ENCODE measurements at regions not wholly inside any gene's neighbourhood (a gene's known extent, or its start where the extent isn't known, plus 50 kb on each side); places are given as distances from the start of the nearest gene placed in this dataset.
A peak's percentile ranks its signal among the peaks of the same experiment; 100 is the strongest.
"Not testable (repeated sequence)": the region's sequence is repeated elsewhere in the genome, so short reads cannot be mapped to it uniquely, and the experiment has no call there.

DNA sequence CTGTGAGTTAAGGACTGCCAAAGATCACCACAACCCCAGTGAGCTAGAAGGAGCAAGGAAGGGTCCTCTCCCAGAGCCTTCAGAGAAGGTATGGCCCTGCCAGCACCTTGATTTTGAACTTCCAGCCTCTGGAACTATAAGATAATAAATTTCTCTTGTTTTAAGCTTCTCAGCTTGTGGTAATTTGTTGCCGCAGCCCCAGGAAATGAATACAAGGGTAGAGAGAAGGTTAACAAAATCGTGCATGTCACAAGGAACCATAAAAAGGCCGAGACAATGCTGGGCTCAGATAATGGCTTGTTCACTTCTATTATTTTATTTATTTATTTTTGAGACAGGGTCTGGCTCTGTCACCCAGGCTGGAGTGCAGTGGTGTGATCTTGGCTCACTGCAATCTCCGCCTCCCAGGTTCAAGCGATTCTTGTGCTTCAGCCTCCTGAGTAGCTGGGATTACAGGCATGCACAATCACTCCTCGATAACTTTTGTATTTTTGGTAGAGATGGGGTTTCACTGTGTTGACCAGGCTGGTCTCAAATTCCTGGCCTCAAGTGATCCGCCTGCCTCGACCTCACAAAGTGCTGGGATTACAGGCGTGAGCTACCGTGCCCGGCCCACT lies 71.5 kb downstream of the WSB1 start:
- not testable (repeated sequence) for DNase-seq (ENCODE audit: low read depth in 2 of 2)

DNA sequence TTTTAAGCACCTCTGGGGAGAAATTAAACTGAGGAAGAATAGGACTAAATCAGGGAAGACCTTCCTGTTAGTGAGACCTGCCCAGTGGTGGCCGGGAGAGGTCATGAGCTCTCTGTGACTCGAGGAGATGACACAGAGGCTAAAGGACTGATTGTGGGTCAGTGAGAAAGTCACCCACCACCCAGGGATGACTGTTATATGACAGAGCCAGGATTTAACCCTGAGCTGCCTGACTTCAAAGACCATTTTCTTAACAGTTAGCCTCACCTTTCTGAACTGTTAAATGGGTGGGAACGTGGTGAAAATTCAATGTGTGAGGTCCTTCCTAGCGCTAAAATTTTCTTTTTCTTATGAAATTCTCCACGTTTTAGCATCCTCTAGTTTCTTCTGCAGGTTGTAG lies 72.5 kb downstream of the WSB1 start:
- DNase-seq (ENCODE audit: low read depth in 2 of 2), result no peak

DNA sequence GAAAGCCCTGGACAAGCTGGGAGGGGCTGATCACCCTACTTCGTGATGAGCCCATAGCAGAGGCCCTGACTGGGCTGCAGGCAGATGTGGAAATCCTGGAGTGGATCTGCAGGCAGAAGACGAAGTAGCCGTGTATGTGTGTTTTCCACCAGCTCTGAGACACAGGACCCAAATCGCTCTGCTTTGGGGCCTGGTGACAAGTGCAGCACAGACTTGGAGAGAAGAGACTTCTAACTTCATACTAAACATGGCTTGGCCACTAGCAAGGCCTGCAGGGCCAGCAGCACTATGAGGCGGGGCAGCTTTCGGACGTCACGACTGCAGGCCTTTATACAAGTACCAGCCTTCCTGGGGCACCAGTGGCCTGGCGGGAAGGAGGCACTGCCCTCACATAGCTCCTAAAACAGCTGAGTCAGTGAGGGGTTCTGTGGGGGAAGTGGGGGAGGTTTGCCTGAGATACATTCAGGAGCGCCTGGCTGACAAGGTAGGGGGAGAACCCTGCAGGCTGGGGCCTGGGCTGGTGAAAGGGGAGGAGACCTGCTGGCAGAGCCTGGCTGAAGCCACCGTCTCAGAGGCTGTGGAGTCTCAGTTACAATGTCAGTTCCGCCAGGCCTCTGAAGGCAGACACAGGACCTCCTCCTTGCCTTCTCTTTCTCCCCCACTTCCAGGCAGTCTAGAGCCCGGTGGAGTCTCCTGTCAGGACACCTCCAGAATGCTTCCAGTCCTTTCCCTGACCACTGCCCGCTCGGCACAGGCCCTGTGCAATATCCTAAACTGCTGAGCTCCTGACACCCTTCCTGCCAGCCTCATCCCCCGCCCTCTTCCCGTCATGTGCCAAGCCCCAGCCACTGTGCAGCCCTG lies 73.4 kb downstream of the WSB1 start:
- DNase-seq (ENCODE audit: low read depth in 2 of 2), result no peak

DNA sequence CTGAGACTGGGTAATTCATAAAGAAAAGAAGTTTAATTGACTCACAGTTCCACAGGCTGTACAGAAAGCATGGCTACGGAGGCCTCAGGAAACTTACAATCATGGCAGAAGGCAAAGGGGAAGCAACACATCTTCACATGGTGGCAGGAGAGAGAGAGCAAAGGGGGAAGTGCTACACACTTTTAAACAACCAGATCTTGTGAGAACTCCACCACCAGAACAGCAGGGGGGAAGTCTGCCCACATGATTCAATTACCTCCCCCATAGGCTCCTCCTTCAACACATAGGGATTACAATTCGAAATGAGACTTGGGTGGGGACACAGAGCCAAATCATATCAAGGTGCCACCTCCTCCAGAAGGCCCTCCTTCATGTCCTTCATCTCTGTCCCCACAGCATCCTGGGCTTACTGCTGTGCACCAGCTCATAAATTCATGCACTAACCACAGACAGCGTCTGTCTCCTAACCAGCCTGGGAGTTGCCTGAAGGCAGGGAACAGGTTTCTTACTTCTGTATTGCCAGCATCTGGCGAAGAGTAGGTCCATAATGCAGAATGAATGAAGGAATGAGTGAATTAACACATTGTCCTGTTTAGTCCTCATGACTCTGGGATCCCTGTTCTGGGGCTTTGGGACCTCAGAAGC lies 74.4 kb downstream of the WSB1 start:
- DNase-seq (ENCODE audit: low read depth in 2 of 2), result no peak

DNA sequence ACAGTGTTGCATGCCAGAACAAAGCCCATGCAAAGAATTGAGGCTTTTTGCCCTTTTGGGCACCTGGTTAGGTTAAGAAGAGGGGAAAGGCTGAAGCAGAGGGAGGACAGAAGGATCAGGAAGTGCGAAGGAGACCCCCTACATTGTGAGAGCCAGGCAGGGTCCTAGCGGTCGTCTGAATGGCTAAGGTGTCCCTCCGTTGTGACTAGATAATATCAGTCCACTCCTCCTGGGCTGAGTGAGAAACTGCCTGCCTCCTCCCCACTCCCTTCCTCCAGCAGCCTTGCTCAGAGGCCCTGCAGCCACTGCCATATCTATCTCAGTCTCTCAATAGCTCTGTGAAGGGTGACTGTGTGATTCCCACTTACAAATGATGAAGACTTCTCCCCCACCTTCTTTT lies 75.1 kb downstream of the WSB1 start:
- DNase-seq (ENCODE audit: low read depth in 2 of 2), result no peak

DNA sequence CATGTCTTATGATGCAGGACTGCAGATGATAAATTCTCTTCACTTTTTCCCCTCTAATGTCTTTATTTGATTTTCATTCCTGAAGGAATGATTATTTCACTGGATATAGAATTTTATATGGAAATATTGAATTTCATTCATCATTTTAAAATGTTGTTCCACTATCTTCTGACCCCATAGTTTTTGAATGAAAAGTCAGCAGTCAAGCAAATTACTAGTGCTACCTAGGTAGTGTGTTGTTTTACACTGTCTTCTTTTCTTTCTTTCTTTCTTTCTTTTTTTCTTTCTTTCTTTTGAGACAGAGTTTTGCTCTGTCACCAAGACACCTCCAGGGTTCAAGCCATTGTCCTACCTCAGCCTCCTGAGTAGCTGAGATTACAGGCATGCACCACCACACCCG lies 76.9 kb downstream of the WSB1 start:
- no peak for DNase-seq (ENCODE audit: low read depth in 2 of 2)

DNA sequence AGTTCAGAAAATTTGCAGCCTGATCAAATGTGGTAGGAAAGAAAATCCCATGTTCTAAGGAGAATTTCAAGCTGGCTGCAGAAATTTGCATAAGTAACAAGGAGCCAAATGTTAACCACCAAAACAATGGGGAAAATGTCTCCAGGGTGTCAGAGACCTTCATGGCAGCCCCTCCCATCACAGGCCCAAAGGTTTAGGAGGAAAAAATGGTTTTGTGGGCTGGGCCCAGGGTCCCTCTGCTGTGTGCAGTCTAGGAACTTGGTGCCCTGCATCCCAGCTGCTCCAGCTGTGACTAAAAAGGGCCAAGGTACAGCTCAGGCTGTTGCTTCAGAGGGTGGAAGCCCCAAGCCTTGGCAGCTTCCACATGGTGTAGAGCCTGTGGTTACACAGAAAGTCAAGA lies 79.8 kb downstream of the WSB1 start:
- DNase-seq (ENCODE audit: low read depth in 2 of 2), result not testable (repeated sequence)

DNA sequence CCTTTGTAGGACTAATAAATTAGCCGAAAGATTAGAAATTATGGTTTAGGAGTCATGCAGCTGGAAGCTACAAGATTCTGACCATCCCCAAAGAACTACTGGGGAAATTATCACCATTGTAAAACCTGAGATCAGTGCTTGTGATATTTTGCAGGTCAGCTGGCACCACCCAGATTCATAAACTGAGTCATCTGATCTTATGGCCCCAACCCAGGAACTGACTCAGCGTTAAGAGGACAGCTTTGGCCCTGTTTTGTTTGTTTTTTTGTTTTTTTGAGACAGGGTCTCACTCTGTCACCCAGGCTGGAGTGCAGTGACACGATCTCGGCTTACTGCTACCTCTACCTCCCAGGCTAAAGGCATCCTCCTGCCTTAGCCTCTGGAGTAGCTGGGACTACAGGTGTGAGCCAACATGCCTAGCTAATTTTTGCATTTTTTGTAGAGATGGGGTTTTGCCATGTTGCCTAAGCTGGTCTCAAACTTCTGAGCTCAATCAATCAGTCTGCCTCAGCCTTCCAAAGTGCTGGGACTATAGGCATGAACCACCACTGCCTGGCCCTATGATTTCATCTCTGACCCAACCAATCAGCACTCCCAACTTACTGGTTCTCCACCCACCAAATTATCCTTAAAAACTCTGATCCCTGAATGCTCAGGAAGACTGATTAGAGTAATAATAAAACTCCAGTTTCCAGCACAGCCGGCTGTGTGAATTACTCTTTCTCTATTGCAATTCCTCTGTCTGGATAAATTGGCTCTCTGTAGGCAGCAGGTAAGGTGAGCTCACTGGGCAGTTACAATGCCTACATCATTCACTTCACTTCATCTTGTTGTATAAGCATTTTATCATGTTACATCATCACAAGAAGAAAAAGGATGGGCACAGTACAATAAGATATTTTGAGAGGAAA lies 79.4 kb upstream of the KSR1 start:
- no peak for DNase-seq (ENCODE audit: low read depth in 2 of 2)

DNA sequence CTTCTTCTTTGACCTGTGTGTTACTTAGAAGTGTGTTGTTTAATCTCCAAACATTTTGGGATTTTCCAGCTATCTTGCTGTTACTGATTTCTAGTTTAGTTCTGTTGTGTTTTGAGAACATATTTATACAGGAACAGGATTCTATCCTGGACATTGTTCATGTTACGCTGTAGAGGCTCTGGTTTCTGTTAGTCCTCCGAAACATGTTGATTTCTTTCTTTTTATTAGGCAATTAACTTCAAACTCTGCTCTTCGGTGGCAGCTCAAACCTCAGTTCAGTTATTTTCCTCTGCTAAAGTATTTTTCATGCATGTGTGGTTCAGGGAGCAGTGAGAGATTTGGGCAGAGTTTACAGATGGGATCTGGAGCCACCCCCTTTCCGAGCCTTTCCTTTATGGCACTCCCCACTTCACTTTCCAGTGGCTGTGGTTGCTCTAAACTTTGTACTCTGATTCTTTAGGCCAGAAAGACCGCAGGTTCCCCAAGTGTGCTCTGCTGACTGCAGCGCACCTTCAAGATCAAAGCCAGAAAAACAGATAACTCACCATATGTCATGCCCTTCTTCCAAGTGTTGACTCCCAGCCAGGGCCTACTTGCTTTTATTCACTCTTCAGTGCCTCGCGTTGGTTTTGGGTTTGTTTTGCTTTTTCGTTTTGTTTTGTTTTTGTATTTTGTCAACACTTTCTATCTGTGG lies 77.6 kb upstream of the KSR1 start:
- DNase-seq (ENCODE audit: low read depth in 2 of 2), result no peak

DNA sequence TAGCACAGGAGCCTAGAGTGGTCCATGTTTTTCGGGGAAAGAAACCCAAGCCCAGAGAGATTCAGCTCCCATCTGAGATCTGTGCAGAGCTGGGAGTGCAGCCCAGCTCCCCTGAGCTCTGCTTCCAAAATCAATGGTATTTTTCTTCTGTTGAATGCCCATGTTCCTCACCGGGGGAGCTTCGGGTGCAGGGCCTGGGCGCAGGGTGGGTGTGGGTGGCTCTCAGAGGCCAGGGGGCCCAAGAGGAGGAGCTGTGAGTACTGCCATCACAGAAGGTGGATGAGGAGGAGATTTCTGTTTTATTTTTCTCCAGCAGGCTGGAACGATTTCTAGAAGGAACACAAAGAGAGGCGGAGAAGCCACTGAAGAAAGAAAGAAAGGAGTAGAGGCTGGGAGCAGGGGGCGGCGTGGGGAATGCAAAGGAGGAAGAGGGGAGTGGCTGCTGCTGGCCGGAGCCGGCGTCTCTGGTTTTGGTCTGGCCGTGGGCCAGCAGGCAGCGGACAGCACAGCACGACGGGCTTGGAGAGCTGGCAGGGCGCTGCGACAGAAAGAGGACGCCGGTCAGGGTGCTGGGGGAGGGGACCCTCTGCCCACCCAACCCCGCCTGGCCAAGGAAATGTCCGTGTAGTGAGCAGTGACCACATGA lies 76.2 kb upstream of the KSR1 start:
- DNase-seq (ENCODE audit: low read depth in 2 of 2), result no peak

DNA sequence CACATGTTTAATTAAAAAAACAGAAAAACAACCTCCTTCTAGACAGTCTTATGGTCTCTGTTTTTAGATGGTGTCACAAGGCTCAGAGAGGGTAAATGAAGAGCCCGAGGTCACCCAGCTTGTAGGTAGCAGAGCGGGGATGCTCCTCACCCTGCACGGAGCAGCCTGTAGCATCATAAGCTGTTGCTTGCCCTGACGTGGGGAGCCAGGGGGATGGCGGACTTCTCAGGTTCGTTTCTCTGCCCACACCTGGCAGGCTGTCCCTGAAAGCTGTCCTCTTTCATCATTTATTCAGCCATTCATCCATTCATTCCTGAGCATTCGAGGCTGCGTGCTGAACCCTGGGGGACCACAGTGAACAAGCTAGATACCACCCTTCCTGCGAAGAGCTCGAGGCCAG lies 75.7 kb upstream of the KSR1 start:
- no peak for DNase-seq (ENCODE audit: low read depth in 2 of 2)

DNA sequence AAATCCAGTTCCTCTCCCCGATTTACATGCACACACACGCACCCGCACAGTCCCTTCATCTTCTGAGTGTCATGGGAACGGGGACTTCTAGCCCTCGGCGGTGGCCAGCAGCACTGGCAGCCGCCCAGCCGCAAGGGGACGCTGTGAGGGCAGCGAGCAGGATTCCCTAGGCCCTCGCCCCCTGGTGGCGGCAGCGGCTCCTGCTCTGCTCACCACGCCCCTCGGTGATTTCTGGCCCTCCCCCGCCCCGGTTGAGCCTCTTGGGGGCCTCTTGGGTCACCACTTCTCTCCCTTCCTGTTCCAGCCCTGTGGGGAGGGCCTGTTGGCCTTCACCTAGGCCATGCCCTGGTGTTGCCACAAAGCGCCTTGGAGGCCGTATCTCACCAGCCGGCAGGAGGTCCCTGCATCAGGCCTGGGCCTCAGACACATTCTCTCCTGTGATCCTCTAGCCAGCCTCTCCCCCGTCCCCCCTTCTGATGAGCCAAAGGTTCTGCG lies 75.2 kb upstream of the KSR1 start:
- peak; percentile 58 to 80 for DNase-seq (ENCODE audit: low read depth in 2 of 2)

DNA sequence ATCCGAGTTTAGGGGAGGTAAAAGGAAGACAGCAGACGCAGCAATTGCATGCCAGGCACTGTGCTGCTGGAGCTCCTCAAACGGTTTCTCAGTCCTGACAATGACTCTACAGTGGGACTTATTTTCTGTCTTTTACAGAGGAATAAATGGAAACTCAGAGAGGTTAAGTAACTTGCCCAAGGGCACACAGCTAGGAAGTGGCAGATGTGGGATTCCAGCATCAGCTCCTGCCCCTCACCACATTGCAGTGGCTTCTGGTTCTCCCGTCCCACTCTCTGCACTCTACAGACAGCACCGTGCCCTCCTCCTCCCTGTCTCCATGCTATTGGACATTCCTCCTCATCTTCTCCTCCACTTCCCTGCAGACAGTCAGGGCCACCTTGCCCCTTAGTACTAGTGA lies 74.2 kb upstream of the KSR1 start:
- no peak for DNase-seq (ENCODE audit: low read depth in 2 of 2)

DNA sequence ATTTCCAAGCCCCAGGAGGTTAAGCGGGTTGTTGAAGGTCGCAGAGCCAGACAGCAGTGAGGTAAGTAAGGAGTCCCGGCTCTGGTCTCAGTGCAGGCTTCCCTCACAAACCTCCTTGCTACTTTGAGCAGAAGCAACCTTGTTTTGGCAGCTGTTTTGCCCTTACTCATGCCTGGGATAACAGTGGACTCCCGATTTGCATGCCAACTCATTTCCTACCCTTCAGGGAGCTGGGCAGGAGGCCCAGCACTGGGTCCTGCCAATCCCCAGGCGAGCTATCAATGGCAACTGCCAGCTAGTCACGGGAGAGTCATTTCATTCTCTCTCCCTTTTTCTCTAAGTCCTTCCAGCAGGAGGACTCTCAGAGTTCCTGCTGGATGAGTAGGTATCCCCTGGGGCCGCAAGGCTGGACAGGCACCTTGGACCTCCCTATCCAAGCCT lies 72.0 kb upstream of the KSR1 start:
- no peak for DNase-seq (ENCODE audit: low read depth in 2 of 2)

DNA sequence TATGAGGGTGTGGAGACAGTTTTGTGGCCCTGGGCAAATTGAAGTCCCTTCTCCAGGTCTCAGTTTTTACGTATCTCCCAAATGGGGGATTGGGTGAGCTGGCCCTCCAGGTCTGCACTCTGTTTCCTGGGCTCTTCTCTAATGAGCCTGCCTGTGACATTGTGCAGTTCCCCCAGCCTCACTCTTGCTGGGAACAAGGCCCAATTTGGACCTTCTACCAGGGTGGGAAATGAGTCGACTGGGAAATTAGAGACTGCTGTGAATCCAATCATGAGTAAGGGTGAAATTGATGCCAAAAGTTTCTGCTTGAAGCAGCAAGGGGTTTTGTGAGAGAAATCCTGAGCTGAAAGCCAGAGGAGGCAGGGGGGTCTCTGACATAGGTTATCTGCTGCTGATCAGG lies 71.5 kb upstream of the KSR1 start:
- DNase-seq (ENCODE audit: low read depth in 2 of 2), result no peak

DNA sequence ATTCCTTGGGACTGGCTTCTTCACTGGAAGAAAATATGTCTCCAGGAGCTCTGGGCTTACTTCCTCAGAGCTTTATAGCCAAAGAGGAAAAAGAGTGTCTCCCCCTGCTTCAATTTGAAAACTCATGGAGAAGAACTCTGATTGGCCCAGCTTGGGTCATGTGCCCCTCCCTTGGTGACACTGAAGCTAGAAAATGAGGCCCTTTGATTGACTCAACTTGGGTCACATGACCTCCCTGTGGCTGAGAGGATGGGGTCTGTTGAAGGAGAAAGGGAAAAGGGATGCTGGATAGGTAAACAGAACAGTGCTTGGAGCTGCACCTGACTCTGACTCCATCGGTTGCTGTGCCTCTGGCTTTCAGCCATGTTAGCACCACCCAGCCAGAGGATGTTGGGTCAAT lies 70.6 kb upstream of the KSR1 start:
- no peak for DNase-seq (ENCODE audit: low read depth in 2 of 2)

DNA sequence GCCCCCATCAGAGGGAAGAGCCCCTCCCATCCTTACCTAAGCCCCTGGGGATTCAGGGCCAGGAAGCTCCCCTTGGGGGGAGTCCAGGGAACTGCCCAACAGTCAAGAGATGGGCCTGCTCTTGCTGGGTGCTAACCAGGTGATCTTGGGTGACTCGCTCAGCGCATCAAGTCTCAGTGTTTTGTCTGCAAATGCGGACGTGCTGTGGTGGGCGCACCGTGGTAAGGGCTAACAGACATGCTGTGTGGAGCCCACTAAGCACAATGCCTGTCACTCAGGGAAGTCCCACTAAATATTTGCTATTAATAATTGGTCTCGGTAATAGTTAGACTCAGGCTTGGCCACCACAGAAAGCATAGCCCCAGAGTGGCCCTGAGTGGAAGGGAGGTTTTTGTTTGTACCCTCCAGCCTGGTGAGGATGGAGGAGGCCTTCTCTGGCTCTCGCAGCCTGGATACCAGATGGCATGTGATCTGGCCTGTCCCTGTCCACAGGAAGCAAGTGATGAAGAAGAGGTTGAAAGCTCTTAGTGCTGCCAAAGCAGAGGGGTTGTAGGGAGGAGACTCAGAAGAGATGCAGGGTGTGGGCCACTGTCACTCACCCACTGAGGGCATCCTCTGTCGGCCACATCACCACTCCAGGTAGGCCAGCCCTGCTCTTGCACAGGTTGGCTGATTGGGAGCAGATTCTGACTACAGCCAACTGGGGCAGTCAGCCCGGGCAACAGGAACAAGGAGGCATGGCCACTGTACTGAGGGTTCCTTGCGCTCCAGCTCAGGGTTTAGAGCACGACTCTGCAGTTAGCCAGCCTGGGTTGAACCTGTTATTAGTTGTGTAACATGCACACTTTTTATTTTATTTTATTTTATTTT lies 69.8 kb upstream of the KSR1 start:
- DNase-seq (ENCODE audit: low read depth in 2 of 2), result no peak

DNA sequence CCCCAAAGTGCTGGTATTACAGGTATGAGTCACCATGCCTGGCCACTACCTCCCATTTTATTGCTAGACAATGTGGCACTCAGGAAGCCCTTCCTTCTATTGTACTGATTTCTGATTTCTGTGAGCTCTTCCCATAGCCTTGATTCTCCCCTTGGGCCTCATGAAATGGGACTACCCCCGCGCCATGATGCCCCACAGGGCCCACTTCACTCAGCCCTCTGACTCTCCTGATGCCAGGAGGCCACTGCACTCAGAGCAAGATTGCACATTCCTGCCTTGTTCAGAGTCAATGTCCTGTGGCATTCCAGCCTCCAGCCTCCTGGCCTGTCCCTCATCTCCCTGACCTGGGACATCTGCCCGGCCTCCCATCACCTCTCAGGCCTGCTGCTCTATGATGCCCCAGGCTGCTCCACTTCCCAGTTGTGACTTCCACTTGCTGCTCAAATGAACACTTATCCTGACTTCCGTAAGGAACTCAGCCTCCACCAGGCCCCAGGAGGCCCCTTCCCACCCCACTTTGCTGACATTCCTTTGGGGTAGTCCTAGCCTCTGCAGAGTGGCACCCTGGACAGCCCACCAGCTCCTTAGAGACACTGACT lies 66.6 kb upstream of the KSR1 start:
- no peak for DNase-seq (ENCODE audit: low read depth in 2 of 2)

DNA sequence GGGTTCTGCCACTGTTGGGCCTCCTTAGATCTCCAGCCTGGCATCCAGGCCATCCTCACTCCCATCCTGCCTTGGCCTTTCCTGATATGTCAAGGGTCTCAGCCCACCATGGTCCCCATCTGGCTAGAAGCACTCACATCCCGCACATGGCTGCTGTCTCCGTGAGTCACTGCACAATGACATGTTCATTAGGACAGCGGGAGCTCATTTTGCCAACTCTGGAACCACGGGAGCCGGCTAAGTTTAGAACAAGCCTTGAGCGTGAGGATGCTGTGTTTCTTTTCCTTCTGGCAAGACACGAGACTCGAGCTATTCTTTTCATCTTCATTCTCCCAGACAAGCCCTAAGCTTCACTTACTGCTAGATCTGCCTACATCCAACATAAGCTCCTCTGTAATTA lies 65.7 kb upstream of the KSR1 start:
- DNase-seq (ENCODE audit: low read depth in 2 of 2), result no peak
